Adrenal gland (tissue), 9 donors: ENCODE measurements at regions not wholly inside any gene's neighbourhood (a gene's known extent, or its start where the extent isn't known, plus 50 kb on each side); places are given as distances from the start of the nearest gene placed in this dataset.

Source experiments
- DNase-seq, 7 donors: peaks; one replicate each; pipeline ENCODE4 v3.0.0-alpha.2; 2019 to 2020
- H3K27ac ChIP-seq, 5 donors: fragments of 200-600 bp; sonication (generic) in 4 of 5; 1 replicate in 3 of 5; 2 replicates in 2 of 5; pipeline versions ENCODE4 v1.5.1 to v1.8.0; 2016 to 2020; ENCODE audit warnings: mild to moderate bottlenecking in 1 of 5
- H3K27me3 ChIP-seq: fragments of 200-600 bp; 2 replicates; pipeline ENCODE4 v1.8.0; 2021
- H3K36me3 ChIP-seq, 2 donors: fragments of 200-600 bp; replicated peaks in 1 of 2; 1 replicate in 1 of 2; 2 replicates in 1 of 2; pipeline versions ENCODE4 v1.5.1 to v1.8.0; 2018 to 2022
- H3K4me1 ChIP-seq, 2 donors: fragments of 200-600 bp; replicated peaks in 1 of 2; 1 replicate in 1 of 2; 2 replicates in 1 of 2; pipeline versions ENCODE4 v1.5.1 to v1.8.0; 2018 to 2021
- H3K4me3 ChIP-seq, 4 donors: fragments of 200-600 bp; sonication (generic) in 3 of 4; one replicate each; pipeline ENCODE4 v1.5.1; 2016 to 2018
- H3K9me3 ChIP-seq, 3 donors: fragments of 200-600 bp; sonication (generic) in 1 of 3; replicated peaks in 1 of 3; 1 replicate in 2 of 3; 2 replicates in 1 of 3; pipeline versions ENCODE4 v1.5.1 to v1.8.0; 2016 to 2021
- CTCF ChIP-seq, 6 experiments: fragments of 450-650 bp in 4 of 6; fragments of 200-600 bp in 2 of 6; sonication (generic) in 1 of 6; IDR thresholded peaks; 1 replicate in 5 of 6; 2 replicates in 1 of 6; pipeline versions ENCODE4 v1.5.1 to v1.8.0; 2016 to 2021; ENCODE audit warnings: antibody characterized with exemption in 6 of 6, mild to moderate bottlenecking in 2 of 6, moderate library complexity in 1 of 6
- POLR2A ChIP-seq, 2 donors: fragments of 450-650 bp; IDR thresholded peaks; one replicate each; pipeline ENCODE4 v1.6.1; 2017; ENCODE audit warnings: antibody characterized with exemption in 2 of 2, mild to moderate bottlenecking in 2 of 2, moderate library complexity in 1 of 2
- WGBS, 4 donors: extraction: QIAGEN DNeasy Blood & Tissue Kit in 2 of 4; methylation state at CpG; one replicate each; pipeline versions ENCODE4 v1.1.5 to v1.1.7; 2013 to 2017; 5-methylcytosine and 5-hydroxymethylcytosine counted together
- intact Hi-C, 2 donors: fragments of 100-400 bp; cut with DNase I; formaldehyde crosslinking; loops; one replicate each; pipeline versions ENCODE4 v1.14.1 to v1.15.0; 2022 to 2023
- donor health status: healthy with polysubstance abuse.
- donor health status: Bipolar disorder and iron deficiency.
- donor health status: DM: yes; HTN: yes; CAD: no.
- donor health status: DM: no; HTN: no; CAD: no.
- donor health status: DM: no; HTN: no; CAD: no.

- Histone ChIP-seq H3K4me3 (no peak overlapping the region), H3K36me3 (no peaks in the 10 kb centered on the region), H3K9me3 (no peaks in the 10 kb centered on the region), H3K4me1 (no peaks in the 10 kb centered on the region), H3K27ac (no peak overlapping the region), H3K27me3 (no peaks in the 10 kb centered on the region)
- intact Hi-C loops, result no loop called here
- TF ChIP-seq POLR2A (IDR thresholded peaks at IDR 0.05), result no peak
- no peak for TF ChIP-seq CTCF (IDR thresholded peaks at IDR 0.05)
- no peak for DNase-seq
- 90 to 95% (median 92%) methylated on average over 7 to 8 of the region's 8 CpGs for WGBS, 4 donors
These were observed 411.1 kb downstream of the SHANK2 start for GRCh38 chr11:70841264-70841663.

GRCh38 chr11:70842256-70842655 lies 410.1 kb downstream of the SHANK2 start:
- intact Hi-C loops, result no loop called here
- Histone ChIP-seq H3K9me3 (no peaks in the 10 kb centered on the region), H3K36me3 (no peaks in the 10 kb centered on the region), H3K27ac (no peak overlapping the region), H3K27me3 (no peaks in the 10 kb centered on the region), H3K4me1 (no peaks in the 10 kb centered on the region), H3K4me3 (no peak overlapping the region)
- DNase-seq, result no peak
- TF ChIP-seq CTCF (IDR thresholded peaks at IDR 0.05) (no peak), POLR2A (IDR thresholded peaks at IDR 0.05) (no peak)
- 52 to 89% (median 82%) methylated on average over 2 to 6 of the region's 6 CpGs for WGBS, 4 donors

GRCh38 chr11:70842701-70843100 lies 409.7 kb downstream of the SHANK2 start:
- Histone ChIP-seq H3K27me3 (no peaks in the 10 kb centered on the region), H3K4me3 (no peak overlapping the region), H3K9me3 (no peaks in the 10 kb centered on the region), H3K27ac (no peak overlapping the region), H3K4me1 (no peaks in the 10 kb centered on the region), H3K36me3 (no peaks in the 10 kb centered on the region)
- intact Hi-C loops, result no loop called here
- TF ChIP-seq CTCF (IDR thresholded peaks at IDR 0.05) (no peak), POLR2A (IDR thresholded peaks at IDR 0.05) (no peak)
- no peak for DNase-seq
- WGBS, 4 donors, result 84 to 100% (median 87%) methylated on average over 1 to 14 of the region's 14 CpGs

GRCh38 chr11:70843906-70844305 lies 408.5 kb downstream of the SHANK2 start:
- H3K27me3 ChIP-seq, result no peaks in the 10 kb centered on the region
- TF ChIP-seq POLR2A (IDR thresholded peaks at IDR 0.05), result no peak
- no peak for TF ChIP-seq CTCF (IDR thresholded peaks at IDR 0.05)
- DNase-seq, result no peak
- H3K4me3 ChIP-seq, result no peak overlapping the region
- no peaks in the 10 kb centered on the region for H3K4me1 ChIP-seq
- no peaks in the 10 kb centered on the region for H3K36me3 ChIP-seq
- no peaks in the 10 kb centered on the region for H3K9me3 ChIP-seq
- no peak overlapping the region for H3K27ac ChIP-seq
- 79 to 94% (median 90%) methylated on average over 2 to 6 of the region's 6 CpGs for WGBS, 4 donors
- intact Hi-C loops, result no loop called here
